H1 (cell line): ENCODE measurements at regions not wholly inside any gene's neighbourhood (a gene's known extent, or its start where the extent isn't known, plus 50 kb on each side); places are given as distances from the start of the nearest gene placed in this dataset.

ENCODE experiments used
- ATF2 ChIP-seq: IDR thresholded peaks from 2 replicates; pipeline ENCODE4 v1.6.1; 2012; ENCODE audit warnings: low read length, inconsistent platforms

GRCh38 chr4:18572481-18572880 lies 550.9 kb upstream of the LCORL start (continued):
- TF ChIP-seq ATF2, result no peak
- TF ChIP-seq, all 59 proteins: peak for 0
